ENCODE measurements at regions not wholly inside any gene's neighbourhood (a gene's known extent, or its start where the extent isn't known, plus 50 kb on each side); places are given as distances from the start of the nearest gene placed in this dataset.

GRCh38 chr7:46079421-46079820 lies 158.3 kb upstream of the IGFBP3 start:
- no peak for DNase-seq (ENCODE audit: low read depth)
- TF ChIP-seq, protein P1, sequence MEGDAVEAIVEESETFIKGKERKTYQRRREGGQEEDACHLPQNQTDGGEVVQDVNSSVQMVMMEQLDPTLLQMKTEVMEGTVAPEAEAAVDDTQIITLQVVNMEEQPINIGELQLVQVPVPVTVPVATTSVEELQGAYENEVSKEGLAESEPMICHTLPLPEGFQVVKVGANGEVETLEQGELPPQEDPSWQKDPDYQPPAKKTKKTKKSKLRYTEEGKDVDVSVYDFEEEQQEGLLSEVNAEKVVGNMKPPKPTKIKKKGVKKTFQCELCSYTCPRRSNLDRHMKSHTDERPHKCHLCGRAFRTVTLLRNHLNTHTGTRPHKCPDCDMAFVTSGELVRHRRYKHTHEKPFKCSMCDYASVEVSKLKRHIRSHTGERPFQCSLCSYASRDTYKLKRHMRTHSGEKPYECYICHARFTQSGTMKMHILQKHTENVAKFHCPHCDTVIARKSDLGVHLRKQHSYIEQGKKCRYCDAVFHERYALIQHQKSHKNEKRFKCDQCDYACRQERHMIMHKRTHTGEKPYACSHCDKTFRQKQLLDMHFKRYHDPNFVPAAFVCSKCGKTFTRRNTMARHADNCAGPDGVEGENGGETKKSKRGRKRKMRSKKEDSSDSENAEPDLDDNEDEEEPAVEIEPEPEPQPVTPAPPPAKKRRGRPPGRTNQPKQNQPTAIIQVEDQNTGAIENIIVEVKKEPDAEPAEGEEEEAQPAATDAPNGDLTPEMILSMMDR (conservative IDR thresholded peaks at IDR 0.05; ENCODE audit: low read depth, low read length) = no peak
- no peak overlapping the region for H3K4me3 ChIP-seq (ENCODE audit: low read length)

GRCh38 chr7:46076527-46076926 lies 155.5 kb upstream of the IGFBP3 start:
- TF ChIP-seq, protein P1 (conservative IDR thresholded peaks at IDR 0.05; ENCODE audit: low read depth, low read length) = no peak
- no peak overlapping the region for H3K4me3 ChIP-seq (ENCODE audit: low read length)
- no peak for DNase-seq (ENCODE audit: low read depth)

DNA sequence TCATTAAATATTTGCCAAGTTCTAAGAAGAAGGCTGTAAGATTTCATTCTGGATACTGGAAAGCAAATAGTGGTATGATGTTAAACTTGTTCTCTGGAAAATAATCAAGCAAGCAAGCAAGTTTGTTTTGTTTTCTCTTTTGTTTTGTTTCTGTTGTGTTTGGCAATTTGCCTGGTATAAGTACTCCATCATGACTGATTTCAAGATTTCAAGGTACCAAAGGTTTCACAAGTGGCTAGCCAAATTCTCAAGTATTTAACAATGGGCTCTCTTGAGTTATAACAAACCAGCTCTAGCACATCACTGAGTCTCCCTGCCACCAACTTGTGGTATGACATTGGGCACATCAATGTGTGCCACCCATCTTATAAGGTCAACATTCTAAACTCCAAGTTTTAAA lies 151.7 kb upstream of the IGFBP3 start:
- no peak overlapping the region for H3K4me3 ChIP-seq (ENCODE audit: low read length)
- DNase-seq (ENCODE audit: low read depth) = no peak

GRCh38 chr7:46071601-46072000 lies 150.5 kb upstream of the IGFBP3 start:
- TF ChIP-seq, protein P1 (conservative IDR thresholded peaks at IDR 0.05; ENCODE audit: low read depth, low read length) = no peak
- no peak for DNase-seq (ENCODE audit: low read depth)
- no peak overlapping the region for H3K4me3 ChIP-seq (ENCODE audit: low read length)

More for the DNA sequence above, 151.7 kb upstream of the IGFBP3 start:
- TF ChIP-seq, protein P1 (conservative IDR thresholded peaks at IDR 0.05; ENCODE audit: low read depth, low read length) = no peak

DNA sequence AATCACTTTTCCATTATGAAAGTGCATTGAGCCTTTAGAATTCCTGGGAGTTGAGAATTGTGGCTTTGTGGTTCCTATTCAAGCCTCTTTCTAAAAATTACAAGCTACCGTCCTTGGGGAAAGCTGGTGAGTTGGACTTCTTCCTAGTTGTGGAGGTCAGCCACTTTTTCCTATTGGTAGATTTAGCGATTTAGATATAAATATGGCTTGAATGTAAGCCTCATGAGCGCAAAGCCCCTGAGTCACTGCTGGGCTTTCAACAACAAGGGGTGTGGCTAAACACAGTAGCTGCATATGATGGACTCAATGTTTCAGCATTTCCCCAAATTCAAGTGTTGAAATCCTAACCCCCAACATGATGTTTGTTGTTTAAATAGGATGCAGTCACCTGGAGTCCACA lies 150.0 kb upstream of the IGFBP3 start:
- no peak for DNase-seq (ENCODE audit: low read depth)
- TF ChIP-seq, protein P1 (conservative IDR thresholded peaks at IDR 0.05; ENCODE audit: low read depth, low read length) = no peak

GRCh38 chr7:46068159-46068558 lies 147.1 kb upstream of the IGFBP3 start:
- TF ChIP-seq, protein P1 (conservative IDR thresholded peaks at IDR 0.05; ENCODE audit: low read depth, low read length) = no peak
- DNase-seq (ENCODE audit: low read depth) = no peak
- no peak overlapping the region for H3K4me3 ChIP-seq (ENCODE audit: low read length)

More for the DNA sequence above, 150.0 kb upstream of the IGFBP3 start:
- H3K4me3 ChIP-seq (ENCODE audit: low read length) = no peak overlapping the region

DNA sequence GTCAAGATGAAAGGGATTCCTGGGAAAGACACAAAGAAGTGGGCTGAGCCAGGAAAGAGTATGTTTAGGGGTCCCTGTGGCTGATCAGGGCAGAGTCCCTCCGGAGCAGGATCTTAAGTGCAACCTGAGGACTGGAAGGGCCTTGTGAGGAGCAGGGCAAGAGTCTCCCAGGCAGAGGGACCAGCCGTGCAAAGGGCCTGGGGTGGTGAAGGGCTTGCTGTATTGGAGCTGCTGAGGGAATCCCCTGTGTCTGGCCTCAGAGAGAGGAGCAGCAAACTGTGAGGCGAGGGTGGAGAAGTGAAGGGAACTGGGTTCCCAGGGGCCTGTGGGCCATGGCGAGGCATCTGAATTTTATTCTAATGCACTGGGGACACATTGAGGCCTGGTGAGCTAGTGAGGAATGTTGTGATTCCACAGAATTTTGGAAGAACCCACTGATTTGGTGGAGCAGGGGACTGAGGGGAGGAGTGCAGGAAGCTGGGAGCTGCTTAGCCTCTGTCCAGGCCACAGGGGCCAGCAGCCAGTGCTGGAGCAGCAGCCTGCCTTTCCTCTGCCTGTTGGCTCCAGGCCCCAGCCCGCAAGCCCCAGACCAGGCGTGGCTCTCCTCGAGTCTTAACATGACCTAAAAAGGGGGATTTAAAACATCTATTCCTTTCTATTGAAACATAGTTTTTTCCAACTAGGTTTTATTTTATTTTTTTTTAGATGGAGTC lies 138.4 kb upstream of the IGFBP3 start:
- TF ChIP-seq, protein P1 (conservative IDR thresholded peaks at IDR 0.05; ENCODE audit: low read depth, low read length) = no peak
- DNase-seq (ENCODE audit: low read depth) = no peak
- no peak overlapping the region for H3K4me3 ChIP-seq (ENCODE audit: low read length)

Data from retinal pigment epithelial cell (primary cell).